ENCODE measurements at regions not wholly inside any gene's neighbourhood (a gene's known extent, or its start where the extent isn't known, plus 50 kb on each side); places are given as distances from the start of the nearest gene placed in this dataset.
"Not testable (repeated sequence)": the region's sequence is repeated elsewhere in the genome, so short reads cannot be mapped to it uniquely, and the experiment has no call there.

- no peak for DNase-seq
Observed at GRCh38 chr15:88997531-88997930, 84.4 kb upstream of the MFGE8 start.

- no peak for DNase-seq
Observed at GRCh38 chr15:88998980-88999713, 86.0 kb upstream of the MFGE8 start.

GRCh38 chr15:89001708-89002275 is 86.5 kb upstream of the ABHD2 start:
- not testable (repeated sequence) for DNase-seq

DNA sequence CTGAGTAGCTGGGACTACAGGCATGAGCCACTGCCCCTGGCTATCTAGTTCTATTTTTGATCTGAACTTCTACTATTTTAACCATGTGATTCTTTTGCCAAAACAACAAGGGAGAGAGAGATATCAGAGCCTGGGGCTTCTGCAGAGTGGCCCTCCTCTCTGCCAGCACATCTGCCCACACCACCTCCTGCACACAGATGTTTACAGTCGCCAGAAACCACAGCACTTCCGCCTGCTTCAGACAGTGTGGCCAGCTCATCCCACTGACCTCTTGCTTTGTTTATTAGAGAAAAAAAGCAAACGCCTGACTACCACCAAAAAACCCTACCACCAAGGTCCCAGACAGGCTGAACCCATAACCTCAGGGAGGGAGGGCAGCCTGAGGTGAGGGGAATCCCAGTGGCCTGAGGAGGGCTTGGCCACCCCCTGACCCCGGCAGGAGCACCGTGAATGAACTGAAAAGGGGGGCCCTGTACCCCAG is 85.9 kb upstream of the ABHD2 start:
- DNase-seq: no peak

DNA sequence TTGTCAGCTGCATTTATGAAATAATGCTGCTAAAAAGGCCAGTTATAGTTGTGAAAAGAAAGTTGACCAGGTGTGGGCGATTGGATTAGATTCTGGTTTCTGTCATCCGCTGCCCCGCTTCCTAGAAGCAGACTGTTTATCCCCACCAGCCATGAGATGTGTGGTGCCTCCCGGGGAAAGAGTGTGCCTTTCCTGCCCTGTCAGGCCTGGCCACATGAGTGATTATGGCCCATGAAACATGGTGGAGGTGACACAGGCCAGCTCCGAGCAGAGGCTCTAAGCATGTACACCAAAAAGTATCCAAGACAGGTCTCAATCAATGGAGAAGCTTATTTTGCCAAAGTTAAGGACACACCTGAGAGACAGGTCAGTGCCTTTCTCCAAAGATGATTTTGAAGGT is 85.4 kb upstream of the ABHD2 start:
- no peak for DNase-seq

DNA sequence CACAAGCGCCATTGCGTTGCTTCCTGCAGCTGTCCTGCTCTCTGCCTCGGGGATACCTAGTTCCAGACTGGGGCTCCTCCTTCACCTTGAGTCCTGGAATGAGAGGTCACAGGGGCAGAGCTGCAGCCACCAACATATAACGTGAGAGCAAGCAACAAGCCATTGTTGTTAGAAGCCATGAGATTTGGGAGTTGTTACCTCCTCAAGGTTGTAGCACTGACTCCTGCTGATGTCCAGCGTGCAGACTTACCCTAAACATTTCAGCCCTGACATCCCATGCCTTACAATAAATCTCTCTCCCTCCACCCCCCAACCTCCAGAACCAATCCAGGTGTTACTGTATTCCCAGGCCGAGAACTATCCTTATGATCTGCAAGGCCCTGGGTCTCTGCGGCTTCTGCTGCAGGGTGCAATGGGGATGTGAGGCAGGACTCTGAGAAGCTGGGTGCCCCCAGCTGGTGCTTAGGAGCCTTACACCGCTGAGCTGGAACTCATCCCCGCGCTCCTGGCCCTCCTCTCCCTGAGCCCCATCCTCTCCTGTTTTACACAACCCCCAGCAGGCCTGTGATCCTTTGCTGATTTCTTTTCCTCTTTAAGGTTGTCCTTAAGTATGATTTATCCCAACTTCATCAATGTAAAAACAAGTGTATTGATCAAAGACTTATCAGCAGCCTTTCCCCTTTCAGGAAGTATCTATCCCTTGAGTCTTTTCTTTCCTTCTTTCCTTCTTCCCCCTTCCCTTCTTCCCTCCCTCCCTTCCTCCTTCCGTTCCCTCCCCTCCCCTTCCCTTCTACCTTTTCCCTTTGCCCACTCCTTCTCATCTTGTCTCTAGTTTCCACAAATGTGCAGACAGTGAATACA is 84.2 kb upstream of the ABHD2 start:
- DNase-seq: no peak

- no peak for DNase-seq
Observed at GRCh38 chr15:89004726-89005030, 83.6 kb upstream of the ABHD2 start.

GRCh38 chr15:89007527-89007926 is 80.7 kb upstream of the ABHD2 start:
- not testable (repeated sequence) for DNase-seq

GRCh38 chr15:89007989-89008388 is 80.3 kb upstream of the ABHD2 start:
- DNase-seq: no peak

GRCh38 chr15:89009080-89009479 is 79.2 kb upstream of the ABHD2 start:
- DNase-seq: no peak

GRCh38 chr15:89015412-89016097 is 72.7 kb upstream of the ABHD2 start:
- no peak for DNase-seq

DNA sequence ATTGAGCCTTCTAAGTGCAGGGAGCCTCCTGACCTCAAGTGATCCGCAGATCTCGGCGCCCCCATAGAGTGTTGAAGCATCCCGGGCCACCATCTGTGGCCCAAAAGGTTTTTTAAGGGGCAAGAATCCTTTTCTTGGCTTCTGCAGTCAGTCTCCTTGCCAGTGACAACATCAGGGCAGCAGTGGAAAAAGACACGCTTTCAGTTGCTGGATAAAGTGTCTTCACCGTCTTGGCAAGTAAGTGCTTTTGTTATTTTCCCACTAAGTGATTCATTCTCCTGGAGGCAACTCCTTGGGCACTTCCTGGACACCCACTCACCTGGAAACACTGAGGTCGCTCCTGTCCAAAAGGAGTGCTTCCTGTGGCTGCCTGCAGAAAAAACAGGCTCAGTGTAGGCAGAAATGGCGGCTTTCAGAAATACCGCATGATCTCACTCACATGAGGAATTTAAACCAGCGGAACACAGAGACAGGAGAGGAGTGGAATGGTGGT is 71.7 kb upstream of the ABHD2 start:
- DNase-seq: no peak

DNA sequence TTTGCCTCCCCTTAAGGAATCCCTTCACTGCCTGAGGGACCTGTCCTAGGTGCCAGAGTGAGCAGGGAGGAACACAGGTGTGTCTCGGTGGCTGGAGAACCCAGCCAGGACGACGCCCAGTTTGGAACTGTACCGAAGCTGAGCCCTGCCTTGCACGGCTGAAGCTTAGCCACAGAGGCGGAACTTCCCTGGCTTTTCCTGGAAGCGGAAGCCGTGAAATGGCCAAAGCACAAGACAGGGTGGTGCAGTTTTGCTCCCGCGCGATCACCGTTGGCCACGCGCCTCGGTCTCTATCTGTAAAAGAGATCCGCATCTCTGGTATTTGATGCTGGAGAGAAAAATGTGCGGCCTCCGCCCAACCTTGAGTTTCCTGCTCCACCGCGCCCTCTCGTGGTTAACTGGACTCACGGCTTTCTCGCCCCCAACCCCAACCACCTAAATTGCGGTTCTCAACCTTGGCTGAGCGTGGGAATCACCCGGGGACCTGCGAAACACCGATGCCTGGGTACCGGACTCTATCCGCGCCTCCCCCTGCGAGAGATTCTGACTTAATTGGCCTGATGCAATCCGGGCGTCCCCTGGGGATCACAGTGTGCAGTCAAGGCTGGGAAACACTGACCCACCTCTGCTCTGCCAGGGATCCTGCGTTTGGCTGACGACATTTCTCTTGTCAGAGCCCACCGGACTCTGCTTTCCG is 70.7 kb upstream of the ABHD2 start:
- peak; percentile 75 for DNase-seq

DNA sequence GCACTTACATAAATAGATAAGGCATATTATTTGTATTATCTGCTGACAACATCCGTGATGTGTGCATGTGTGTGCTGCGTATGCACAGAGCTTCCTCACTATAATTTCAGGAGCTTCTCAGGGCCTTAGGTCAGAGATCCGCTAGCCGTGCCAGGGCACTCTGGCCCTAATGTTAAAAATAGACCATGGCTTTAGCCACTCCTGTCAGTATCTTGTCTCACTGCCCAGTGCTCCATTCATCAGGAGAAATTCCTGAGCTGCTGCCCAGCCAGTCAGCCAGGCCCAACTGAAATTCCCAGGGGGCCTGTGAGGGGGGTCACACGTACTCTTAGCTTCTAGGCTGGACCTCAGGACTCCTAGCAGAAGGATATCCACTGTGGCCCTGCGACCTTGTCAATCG is 70.0 kb upstream of the ABHD2 start:
- no peak for DNase-seq

GRCh38 chr15:89019436-89019835 is 68.8 kb upstream of the ABHD2 start:
- DNase-seq: no peak

DNA sequence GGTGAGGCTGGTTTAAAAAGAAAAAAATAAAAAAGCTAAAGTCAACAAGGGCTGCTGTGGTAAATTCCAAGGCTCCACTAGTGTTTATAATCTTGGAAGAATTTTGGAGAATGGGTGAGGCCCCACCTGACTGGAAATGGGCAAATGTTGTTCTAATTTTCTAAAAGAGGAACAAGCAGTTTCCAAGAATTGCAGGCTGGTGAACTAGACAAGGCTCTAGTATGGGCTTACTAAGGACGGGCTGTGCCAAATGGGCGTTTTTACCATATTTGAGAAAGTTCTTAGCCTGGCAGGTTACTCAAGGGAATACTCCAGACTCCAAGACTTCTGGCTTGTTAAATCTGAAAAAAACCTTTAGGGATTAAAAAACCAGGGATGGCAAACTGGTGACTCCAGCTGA is 67.0 kb upstream of the ABHD2 start:
- no peak for DNase-seq

- not testable (repeated sequence) for DNase-seq
Observed at GRCh38 chr15:89021886-89022285, 66.4 kb upstream of the ABHD2 start.

- no peak for DNase-seq
Observed at GRCh38 chr15:89023311-89023961, 64.8 kb upstream of the ABHD2 start.

DNA sequence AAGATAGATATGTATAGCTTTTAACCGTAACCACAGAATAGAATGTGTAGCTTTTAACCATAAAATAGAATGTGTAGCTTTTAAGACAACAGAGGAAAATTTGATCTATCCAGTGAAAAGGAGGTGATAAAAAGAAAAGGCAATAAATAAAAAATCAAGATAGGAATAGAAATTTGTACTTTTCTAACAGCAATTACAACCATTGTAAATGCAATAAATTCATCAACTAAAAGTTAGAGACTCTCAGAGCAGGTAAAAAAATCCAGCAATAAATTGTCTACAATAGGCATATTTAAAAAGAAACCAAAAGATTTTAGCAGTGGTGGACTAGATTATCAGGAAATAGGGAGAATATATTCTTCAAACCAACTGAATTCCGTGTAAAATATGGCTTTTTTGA is 63.8 kb upstream of the ABHD2 start:
- DNase-seq: no peak

DNA sequence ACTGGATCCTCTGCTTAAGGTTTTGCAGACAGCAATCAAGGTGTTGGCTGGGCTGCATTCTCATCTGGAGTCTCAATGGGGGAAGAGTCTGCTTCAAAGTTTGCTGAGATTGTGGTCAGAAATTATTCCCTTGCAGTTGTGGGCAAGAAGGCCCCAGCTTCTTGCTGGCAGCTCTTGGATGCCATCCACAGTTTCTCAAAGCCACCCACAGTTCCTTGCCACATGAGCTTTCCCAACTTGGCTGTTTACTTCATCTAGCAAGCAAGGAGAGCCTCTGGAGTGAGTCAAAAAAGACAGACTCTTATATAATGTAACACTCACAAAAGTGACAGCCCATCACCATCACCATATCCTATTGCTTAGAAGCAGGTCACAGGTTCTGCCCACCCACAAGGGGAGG is 62.1 kb upstream of the ABHD2 start:
- no peak for DNase-seq

GRCh38 chr15:89028036-89028435 is 60.2 kb upstream of the ABHD2 start:
- no peak for DNase-seq

DNA sequence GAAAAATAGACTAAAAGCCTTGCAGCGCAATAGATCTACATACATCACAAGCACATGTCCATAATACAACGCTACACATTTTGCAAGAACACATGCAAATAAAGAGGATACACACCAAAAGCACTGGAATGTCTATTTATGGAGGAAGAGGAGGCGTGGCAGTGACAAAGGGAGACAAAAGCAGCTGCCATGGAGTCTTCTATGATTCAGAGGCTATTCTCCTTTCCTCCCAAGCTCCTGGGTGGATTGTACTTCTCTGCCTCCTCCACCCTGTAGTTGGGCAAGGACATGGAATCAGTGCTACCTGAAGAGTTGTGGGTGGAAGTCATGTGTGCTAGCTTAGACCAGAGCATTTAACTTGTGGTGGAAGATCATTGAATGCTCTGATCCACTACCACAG is 57.9 kb upstream of the ABHD2 start:
- DNase-seq: no peak
